PFSK-1 (cell line): ENCODE measurements at regions not wholly inside any gene's neighbourhood (a gene's known extent, or its start where the extent isn't known, plus 50 kb on each side); places are given as distances from the start of the nearest gene placed in this dataset.

Experiments
- FOXP2 ChIP-seq: optimal IDR thresholded peaks from 2 replicates; pipeline ENCODE3; 2011; ENCODE audit warnings: borderline replicate concordance, control low read depth, inconsistent platforms; ENCODE audit not compliant: insufficient read depth; ENCODE audit errors: extremely low read length, extremely low read depth
- POLR2AphosphoS5 ChIP-seq: IDR thresholded peaks from 2 replicates; pipeline ENCODE4 v1.6.1; 2012; ENCODE audit warnings: low read depth, mild to moderate bottlenecking, control low read depth, low read length, moderate library complexity
- REST ChIP-seq, 2 experiments: IDR thresholded peaks; 2 replicates each; pipeline versions ENCODE4 v1.6.1 to v1.8.0; 2011 to 2012; ENCODE audit warnings: low read depth in 2 of 2, low read length in 2 of 2, control low read depth in 1 of 2, inconsistent platforms in 1 of 2, mild to moderate bottlenecking in 1 of 2, moderate library complexity in 1 of 2; ENCODE audit not compliant: insufficient read depth in 1 of 2
- SIN3A ChIP-seq: IDR thresholded peaks from 2 replicates; pipeline ENCODE4 v1.6.1; 2012; ENCODE audit warnings: mild to moderate bottlenecking, low read length, moderate library complexity, borderline replicate concordance; ENCODE audit not compliant: insufficient read depth
- TAF1 ChIP-seq: IDR thresholded peaks from 2 replicates; pipeline ENCODE4 v1.6.1; 2012; ENCODE audit warnings: low read length, control low read depth, borderline replicate concordance; ENCODE audit not compliant: insufficient read depth

DNA sequence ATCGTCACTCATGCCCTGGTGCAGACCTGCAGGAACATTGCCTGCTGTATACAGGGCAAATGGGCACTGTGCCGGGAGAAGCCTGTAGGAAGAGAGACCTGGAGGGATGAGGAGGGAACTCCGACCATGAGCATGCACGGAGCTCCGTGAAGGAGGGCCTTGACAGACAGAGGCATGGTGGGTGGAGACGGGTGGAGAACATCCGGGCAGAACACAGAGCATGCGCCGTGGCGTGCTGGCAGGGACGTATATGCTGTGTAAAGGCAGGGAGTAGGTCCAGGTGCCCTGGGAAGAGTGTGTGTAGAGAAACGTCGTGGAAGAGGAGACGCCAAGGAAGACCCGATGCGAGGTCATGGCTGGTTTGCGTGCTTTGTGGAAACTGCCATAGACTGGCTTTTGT, 133.0 kb upstream of the FAN1 start:
- no peak for TF ChIP-seq SIN3A
- TF ChIP-seq POLR2AphosphoS5, result no peak
- TF ChIP-seq FOXP2, result no peak
- TF ChIP-seq REST (IDR thresholded peaks at IDR 0.05; ENCODE audit: insufficient read depth in 1 of 2, low read depth in 2 of 2, low read length in 2 of 2), result no peak
- no peak for TF ChIP-seq TAF1

DNA sequence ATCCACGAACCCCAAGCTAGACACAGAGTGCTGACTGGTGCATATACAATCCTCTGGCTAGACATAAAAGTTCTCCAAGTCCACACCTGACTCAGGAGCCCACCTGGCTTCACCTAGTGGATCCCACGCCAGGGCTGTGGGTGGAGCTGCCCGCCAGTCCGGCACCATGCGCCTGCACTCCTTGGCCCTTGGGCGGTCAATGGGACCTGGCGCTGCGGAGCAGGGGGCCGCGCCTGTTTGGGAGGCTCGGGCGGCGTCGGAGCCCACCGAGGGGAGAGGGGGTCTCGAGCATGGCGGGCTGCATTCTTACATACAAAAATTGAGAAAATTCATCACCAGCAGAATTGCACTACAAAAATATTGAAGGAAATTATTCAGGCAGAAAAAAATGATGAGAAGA, 120.7 kb upstream of the FAN1 start:
- TF ChIP-seq POLR2AphosphoS5 (no peak), REST (IDR thresholded peaks at IDR 0.05; ENCODE audit: insufficient read depth in 1 of 2, low read depth in 2 of 2, low read length in 2 of 2) (no peak), FOXP2 (no peak), SIN3A (no peak), TAF1 (no peak)

GRCh38 chr15:30788595-30788994, 115.1 kb upstream of the FAN1 start:
- TF ChIP-seq TAF1 (no peak), SIN3A (no peak), FOXP2 (no peak), POLR2AphosphoS5 (no peak), REST (IDR thresholded peaks at IDR 0.05; ENCODE audit: insufficient read depth in 1 of 2, low read depth in 2 of 2, low read length in 2 of 2) (no peak)

DNA sequence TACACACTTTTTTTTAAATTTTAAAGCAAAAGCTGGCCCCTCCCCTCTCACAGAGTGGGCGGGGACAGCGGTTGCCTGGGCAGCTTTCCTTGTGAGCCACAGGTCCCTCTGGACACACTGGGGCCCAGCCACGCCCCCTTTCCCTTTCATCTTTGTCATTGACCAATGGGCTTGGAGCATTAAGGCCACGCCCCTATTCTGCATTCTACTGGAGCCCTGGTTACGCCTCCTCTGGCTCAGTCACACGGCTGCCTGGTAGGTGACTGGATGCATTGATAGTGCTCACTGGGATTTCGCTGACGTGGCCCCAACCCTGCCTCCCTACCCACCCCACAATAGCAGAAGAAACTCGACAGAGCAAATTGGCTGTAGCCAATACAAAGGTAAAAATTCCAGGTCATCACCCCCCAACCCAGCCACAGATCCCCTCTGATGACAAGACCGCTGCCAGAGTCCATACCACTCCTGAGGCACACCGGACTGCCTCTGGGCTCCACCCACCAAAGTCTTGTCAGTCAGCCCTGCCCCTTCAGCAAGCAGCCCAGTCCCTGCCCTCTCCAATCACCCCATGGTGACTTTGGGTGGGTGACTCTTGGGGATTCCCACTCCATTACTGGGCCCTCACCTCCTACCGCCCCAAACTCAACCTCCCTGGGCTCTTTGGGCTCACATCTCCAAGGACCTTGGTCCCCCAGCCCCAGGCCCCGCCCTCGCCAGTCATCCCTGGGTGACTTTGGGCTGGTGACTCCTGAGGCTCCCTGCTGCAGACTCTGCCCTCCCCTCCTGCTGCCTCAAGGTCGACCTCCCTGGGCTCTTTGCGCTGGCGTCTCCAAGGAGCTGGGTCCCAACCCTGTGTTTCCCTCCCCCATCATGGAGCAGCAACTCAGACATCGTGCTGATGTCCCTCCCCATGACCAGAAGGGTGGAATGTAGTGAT, 112.2 kb upstream of the FAN1 start:
- TF ChIP-seq POLR2AphosphoS5, result no peak
- no peak for TF ChIP-seq SIN3A
- TF ChIP-seq REST (IDR thresholded peaks at IDR 0.05; ENCODE audit: insufficient read depth in 1 of 2, low read depth in 2 of 2, low read length in 2 of 2), result no peak

GRCh38 chr15:30794388-30794787, 109.3 kb upstream of the FAN1 start:
- no peak for TF ChIP-seq FOXP2
